Heart right ventricle (tissue), 16 donors: ENCODE measurements at regions not wholly inside any gene's neighbourhood (a gene's known extent, or its start where the extent isn't known, plus 50 kb on each side); places are given as distances from the start of the nearest gene placed in this dataset.
"Not testable (repeated sequence)": the region's sequence is repeated elsewhere in the genome, so short reads cannot be mapped to it uniquely, and the experiment has no call there.

Experiments used
- ATAC-seq, 8 donors: fragments of 200-7000 bp; cut with Tn5 transposase; one replicate each; pipeline ENCODE4 v1.9.1; 2020; ENCODE audit warnings: mild to moderate bottlenecking in 8 of 8, moderate library complexity in 8 of 8, moderate number of reproducible peaks in 1 of 8
- DNase-seq, 2 donors: peaks; one replicate each; pipeline ENCODE4 v3.0.0-alpha.2; 2020
- H3K27ac ChIP-seq, 10 donors: fragments of 200-600 bp; sonication (generic) in 2 of 10; one replicate each; pipeline versions ENCODE4 v1.5.0 to v1.8.0; 2020 to 2022; ENCODE audit warnings: mild to moderate bottlenecking in 3 of 10
- H3K27me3 ChIP-seq, 7 donors: fragments of 200-600 bp; one replicate each; pipeline ENCODE4 v1.8.0; 2021 to 2022; ENCODE audit warnings: mild to moderate bottlenecking in 2 of 7
- H3K36me3 ChIP-seq, 9 donors: fragments of 200-600 bp; sonication (generic) in 1 of 9; one replicate each; pipeline versions ENCODE4 v1.5.0 to v1.8.0; 2020 to 2022; ENCODE audit warnings: mild to moderate bottlenecking in 2 of 9
- H3K4me1 ChIP-seq, 9 donors: fragments of 200-600 bp; sonication (generic) in 1 of 9; one replicate each; pipeline versions ENCODE4 v1.5.0 to v1.8.0; 2020 to 2022; ENCODE audit warnings: mild to moderate bottlenecking in 4 of 9
- H3K4me3 ChIP-seq, 10 donors: fragments of 200-600 bp; sonication (generic) in 2 of 10; one replicate each; pipeline versions ENCODE4 v1.5.0 to v1.8.0; 2020 to 2022; ENCODE audit warnings: mild to moderate bottlenecking in 7 of 10, moderate library complexity in 2 of 10
- H3K9me3 ChIP-seq, 11 donors: fragments of 200-600 bp in 10 of 11; sonication (generic) in 2 of 11; one replicate each; pipeline versions ENCODE4 v1.5.0 to v1.8.0; 2013 to 2022; ENCODE audit warnings: mild to moderate bottlenecking in 2 of 11, control low read depth in 1 of 11, moderate library complexity in 1 of 11
- WGBS, 2 donors: extraction: QIAGEN DNeasy Blood & Tissue Kit; methylation state at CpG; one replicate each; pipeline ENCODE4 v1.1.7; 2013; ENCODE audit warnings: inconsistent platforms in 1 of 2; 5-methylcytosine and 5-hydroxymethylcytosine counted together
- intact Hi-C, 10 donors: fragments of 100-400 bp; cut with DNase I; formaldehyde crosslinking; loops; one replicate each; pipeline versions ENCODE4 v1.11.1 to v1.14.2; 2022
- TF ChIP-seq, protein P1 (sequence below), 9 donors: fragments of 200-600 bp; sonication (generic) in 2 of 9; IDR thresholded peaks; one replicate each; pipeline versions ENCODE4 v1.5.0 to v1.8.0; 2021 to 2022; ENCODE audit warnings: antibody characterized with exemption in 9 of 9, mild to moderate bottlenecking in 5 of 9, moderate library complexity in 1 of 9
- donor health status: Arrhythmogenic right ventricular cardiomyopathy.
- donor health status: ischemic (EF 13 %, LVEDD 7.1; RV severe dilation, severe dysfunction).
- donor health status: healthy with polysubstance abuse.
- donor health status: DM: no; HTN: yes; CAD: no.
- donor health status: DM: no; HTN: no; CAD: no.
- donor health status: ischemic (EF 25% LVEDD 6.9; RV normal size, moderate dysfunction).
- donor health status: ischemic (EF 25% LVEDD 5.7; RV mildly dilated, moderate dysfunction).
- donor health status: healthy.
- donor health status: DM: yes; HTN: yes; CAD: no.
- donor health status: Ischemic cardiomyopathy.
- donor health status: ischemic (EF 35%, LVEDD 5.7; RV mildly dilated, moderate dysfunction).
- donor health status: nonischemic (EF 11% LVEDD 7.7; RV severe dilation, severe dysfunction).
- donor health status: DM: yes; HTN: yes; CAD: no.
- donor health status: PGD.
- donor health status: ischemic (EF 29% LVEDD 5.4; RV normal size, mild dysfunction).
- donor health status: nonischemic (EF 23%, LVEDD 6.1; RV moderate dilation, normal function).

DNA sequence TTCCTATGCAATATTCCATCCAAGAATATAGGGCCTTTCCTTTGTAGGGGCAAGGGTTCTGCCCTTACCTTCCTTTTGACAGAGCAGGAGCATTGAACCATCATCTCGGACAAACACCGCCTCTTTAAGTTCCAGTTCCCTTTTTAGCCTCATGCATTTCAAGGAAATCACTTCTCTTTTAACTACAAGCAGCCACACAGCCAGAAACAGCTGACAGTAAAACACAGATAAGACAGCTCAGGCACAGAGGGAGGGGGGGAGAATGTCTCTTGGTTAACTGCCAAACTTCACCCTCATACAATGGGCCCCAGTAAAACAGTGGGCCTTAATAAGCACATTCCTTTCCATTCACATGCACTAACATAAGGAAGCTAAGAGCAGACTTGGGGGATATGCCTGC, 648.3 kb downstream of the GABRG1 start:
- no peak overlapping the region for H3K4me3 ChIP-seq
- intact Hi-C loops, result no loop called here
- no peak overlapping the region for H3K27ac ChIP-seq
- TF ChIP-seq, protein P1, sequence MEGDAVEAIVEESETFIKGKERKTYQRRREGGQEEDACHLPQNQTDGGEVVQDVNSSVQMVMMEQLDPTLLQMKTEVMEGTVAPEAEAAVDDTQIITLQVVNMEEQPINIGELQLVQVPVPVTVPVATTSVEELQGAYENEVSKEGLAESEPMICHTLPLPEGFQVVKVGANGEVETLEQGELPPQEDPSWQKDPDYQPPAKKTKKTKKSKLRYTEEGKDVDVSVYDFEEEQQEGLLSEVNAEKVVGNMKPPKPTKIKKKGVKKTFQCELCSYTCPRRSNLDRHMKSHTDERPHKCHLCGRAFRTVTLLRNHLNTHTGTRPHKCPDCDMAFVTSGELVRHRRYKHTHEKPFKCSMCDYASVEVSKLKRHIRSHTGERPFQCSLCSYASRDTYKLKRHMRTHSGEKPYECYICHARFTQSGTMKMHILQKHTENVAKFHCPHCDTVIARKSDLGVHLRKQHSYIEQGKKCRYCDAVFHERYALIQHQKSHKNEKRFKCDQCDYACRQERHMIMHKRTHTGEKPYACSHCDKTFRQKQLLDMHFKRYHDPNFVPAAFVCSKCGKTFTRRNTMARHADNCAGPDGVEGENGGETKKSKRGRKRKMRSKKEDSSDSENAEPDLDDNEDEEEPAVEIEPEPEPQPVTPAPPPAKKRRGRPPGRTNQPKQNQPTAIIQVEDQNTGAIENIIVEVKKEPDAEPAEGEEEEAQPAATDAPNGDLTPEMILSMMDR (IDR thresholded peaks at IDR 0.05), result no peak
- WGBS, 2 donors, result 36 to 48% methylated on average over 2 of the region's 2 CpGs
- no peaks in the 10 kb centered on the region for H3K36me3 ChIP-seq
- no peaks in the 10 kb centered on the region for H3K27me3 ChIP-seq
- H3K9me3 ChIP-seq, result peaks cover 0 to 30% (median 0%) of the 10 kb centered on the region in 11 donors
- ATAC-seq (no peak), DNase-seq (no peak)
- H3K4me1 ChIP-seq, result no peaks in the 10 kb centered on the region

DNA sequence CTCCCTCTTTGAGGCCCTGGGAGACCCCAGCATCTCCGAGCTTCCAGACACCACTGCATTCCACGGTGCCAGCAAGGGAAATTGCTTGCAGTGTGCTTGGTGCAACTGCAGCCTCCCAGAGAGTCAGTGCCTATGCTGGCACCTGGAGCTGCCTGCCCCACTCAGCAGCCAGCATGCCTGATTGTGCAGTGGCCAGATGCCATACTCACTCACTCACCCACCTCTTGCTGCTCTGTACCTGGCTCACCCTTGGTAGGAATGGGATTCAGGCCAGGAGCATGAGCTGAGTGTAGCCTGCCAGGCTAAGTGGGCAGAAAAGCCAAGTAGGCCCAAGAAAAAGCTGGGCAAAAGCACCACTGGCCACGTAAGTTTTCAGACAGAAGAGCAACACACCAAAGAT, 651.4 kb downstream of the GABRG1 start:
- no peak overlapping the region for H3K4me3 ChIP-seq
- no peaks in the 10 kb centered on the region for H3K27me3 ChIP-seq
- peaks cover 0 to 29% (median 0%) of the 10 kb centered on the region in 11 donors for H3K9me3 ChIP-seq
- intact Hi-C loops, result loop anchor here in 1 of 10 donors (5.0 kb wide), 1 partner anchor 455 kb away; no protein-coding TSS in a partner anchor
- no peak overlapping the region for H3K27ac ChIP-seq
- no peaks in the 10 kb centered on the region for H3K36me3 ChIP-seq
- TF ChIP-seq, protein P1 (IDR thresholded peaks at IDR 0.05), result no peak
- WGBS, 2 donors, result 60 to 65% methylated on average over 3 of the region's 3 CpGs
- no peaks in the 10 kb centered on the region for H3K4me1 ChIP-seq
- DNase-seq (no peak), ATAC-seq (no peak)

DNA sequence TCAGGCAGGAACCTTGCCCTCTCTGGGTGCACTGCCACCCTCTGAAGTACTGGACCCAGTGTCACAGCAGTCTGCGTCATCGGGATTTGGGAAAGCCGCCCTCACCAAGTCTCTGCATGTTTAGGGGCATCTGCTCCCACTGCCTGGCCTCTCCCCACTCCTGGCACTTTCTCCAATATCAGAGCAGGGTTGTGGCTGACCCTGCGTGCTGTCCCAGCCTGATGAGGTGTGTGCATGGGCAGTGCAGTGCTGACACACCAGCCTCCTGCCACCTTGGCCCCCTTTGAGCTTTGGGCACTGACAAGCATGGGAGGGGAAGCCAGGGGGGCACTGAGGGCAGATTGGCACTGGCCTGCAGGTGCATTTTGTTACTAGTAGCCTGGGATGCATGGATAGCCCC, 652.5 kb downstream of the GABRG1 start:
- Histone ChIP-seq H3K9me3 (peaks cover 0 to 21% (median 0%) of the 10 kb centered on the region in 11 donors), H3K27me3 (no peaks in the 10 kb centered on the region), H3K36me3 (no peaks in the 10 kb centered on the region), H3K27ac (no peak overlapping the region), H3K4me3 (no peak overlapping the region), H3K4me1 (no peaks in the 10 kb centered on the region)
- ATAC-seq (no peak), DNase-seq (no peak)
- intact Hi-C loops, result loop anchor here in 1 of 10 donors (5.0 kb wide), 1 partner anchor 456 kb away; no protein-coding TSS in a partner anchor
- 89 to 95% methylated on average over 4 of the region's 4 CpGs for WGBS, 2 donors
- TF ChIP-seq, protein P1 (IDR thresholded peaks at IDR 0.05), result no peak

DNA sequence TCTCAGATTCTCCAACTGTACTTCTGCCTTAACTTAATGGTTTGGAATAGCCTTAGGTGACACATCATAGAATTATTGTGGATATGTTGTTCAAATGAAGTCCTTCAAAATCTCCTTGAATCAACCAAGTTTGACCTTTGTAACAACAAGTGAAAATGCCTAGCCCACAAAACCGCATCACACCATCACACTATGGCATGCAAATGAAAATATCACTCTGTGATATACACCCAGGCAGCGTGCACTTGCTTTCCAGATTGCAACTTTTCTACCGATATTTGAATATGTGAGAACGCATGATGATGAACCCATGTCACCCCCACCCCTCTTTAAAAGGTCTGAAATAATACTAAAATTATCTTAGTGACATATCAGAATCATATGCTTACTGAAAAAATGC, 656.7 kb downstream of the GABRG1 start:
- H3K27ac ChIP-seq, result no peak overlapping the region
- DNase-seq, result no peak
- no peaks in the 10 kb centered on the region for H3K27me3 ChIP-seq
- H3K9me3 ChIP-seq, result peaks cover 0 to 10% (median 0%) of the 10 kb centered on the region in 11 donors
- TF ChIP-seq, protein P1 (IDR thresholded peaks at IDR 0.05), result no peak
- no peaks in the 10 kb centered on the region for H3K4me1 ChIP-seq
- no peak for ATAC-seq
- H3K36me3 ChIP-seq, result no peaks in the 10 kb centered on the region
- intact Hi-C loops, result no loop called here
- WGBS, 2 donors, result 89 to 93% methylated on average over 4 of the region's 4 CpGs
- no peak overlapping the region for H3K4me3 ChIP-seq

DNA sequence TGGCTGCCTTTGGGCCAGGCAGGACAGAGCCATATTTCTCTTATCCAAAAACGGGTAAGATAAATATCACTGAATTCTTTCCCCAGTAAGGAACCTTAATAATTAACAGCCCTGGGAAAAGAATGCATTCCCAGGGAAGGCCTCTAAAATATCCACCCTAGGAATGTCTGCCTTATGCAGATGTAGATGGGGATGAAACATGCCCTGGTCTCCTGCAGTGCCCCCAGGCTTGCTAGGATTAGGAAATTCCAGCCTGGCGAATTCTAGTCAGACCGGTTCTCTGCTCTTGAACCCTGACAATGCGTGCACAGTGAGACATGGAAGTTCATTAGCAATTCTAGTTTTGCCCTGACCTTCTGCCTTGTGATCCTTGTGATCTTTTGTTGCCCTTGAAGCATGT, 663.7 kb downstream of the GABRG1 start:
- H3K4me3 ChIP-seq, H3K4me1 ChIP-seq, DNase-seq, H3K27me3 ChIP-seq, intact Hi-C loops, H3K27ac ChIP-seq, ATAC-seq, H3K36me3 ChIP-seq: not testable (repeated sequence)
- WGBS, 2 donors, result 74 to 87% methylated on average over 4 of the region's 4 CpGs
- H3K9me3 ChIP-seq, result peaks cover 0 to 20% (median 6%) of the 10 kb centered on the region in 11 donors
